Activated CD4-positive, alpha-beta T cell treated with anti-CD3 and anti-CD28 coated beads, Interleukin-2, amount 10 ng/mL, durations not matched to agents 7 days and 5 days (primary cell): ENCODE measurements at regions not wholly inside any gene's neighbourhood (a gene's known extent, or its start where the extent isn't known, plus 50 kb on each side); places are given as distances from the start of the nearest gene placed in this dataset.

Experiments
- CTCF ChIA-PET: fragments of 350-600 bp; sonication (Branson Sonifier 250); formaldehyde crosslinking; loops from one replicate; lab custom pipeline; 2021; ENCODE audit warnings: antibody characterized with exemption; lab: Charles Lee
- POLR2A ChIA-PET: fragments of 350-600 bp; sonication (Branson Sonifier 250); formaldehyde crosslinking; loops from one replicate; lab custom pipeline; 2021; ENCODE audit warnings: antibody characterized with exemption; lab: Charles Lee
- DNase-seq: peaks from one replicate; pipeline ENCODE4 v3.0.0-alpha.2; 2020
- H3K27ac Mint-ChIP-seq: one replicate; pipeline ENCODE4 v1.8.0; 2021; ENCODE audit warnings: mild to moderate bottlenecking, moderate library complexity, mixed read lengths
- H3K27me3 Mint-ChIP-seq: one replicate; pipeline ENCODE4 v1.8.0; 2021; ENCODE audit warnings: mixed read lengths
- H3K36me3 Mint-ChIP-seq: one replicate; pipeline ENCODE4 v1.8.0; 2021; ENCODE audit warnings: low read depth, mixed read lengths
- H3K4me1 Mint-ChIP-seq: one replicate; pipeline ENCODE4 v1.8.0; 2021; ENCODE audit warnings: mixed read lengths
- H3K4me3 Mint-ChIP-seq: one replicate; pipeline ENCODE4 v1.8.0; 2021; ENCODE audit warnings: mild to moderate bottlenecking, moderate library complexity, mixed read lengths
- H3K9me3 Mint-ChIP-seq: one replicate; pipeline ENCODE4 v1.8.0; 2021; ENCODE audit warnings: mixed read lengths

DNA sequence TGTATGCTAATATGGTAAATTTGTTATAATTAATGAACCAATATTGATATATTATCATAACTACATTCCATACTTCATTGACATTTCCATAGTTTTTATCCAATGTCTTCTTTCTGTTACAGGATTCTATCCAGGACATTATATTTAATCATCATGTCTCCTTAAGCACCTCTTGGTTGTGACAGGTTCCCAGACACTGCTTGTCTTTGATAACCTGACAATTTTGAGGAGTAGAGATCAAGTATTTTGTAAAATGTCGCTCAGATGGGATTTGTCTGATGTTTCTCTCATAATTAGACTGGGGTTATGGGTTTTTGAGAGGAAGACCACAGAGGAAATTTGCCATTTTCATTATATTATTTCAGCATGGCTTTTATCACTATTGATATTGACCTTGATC is 317.4 kb downstream of the PLOD2 start:
- H3K27me3 Mint-ChIP-seq, result no peaks in the 10 kb centered on the region
- ChIA-PET CTCF (interaction anchor here (0.9 kb wide), 1 partner anchor 10 kb away, joined by 3 read pairs; no protein-coding TSS in a partner anchor), POLR2A (no interaction called here)
- H3K27ac Mint-ChIP-seq, result no peak overlapping the region
- no peak for DNase-seq
- H3K36me3 Mint-ChIP-seq, result no peaks in the 10 kb centered on the region
- H3K4me3 Mint-ChIP-seq, result no peak overlapping the region
- H3K4me1 Mint-ChIP-seq, result no peaks in the 10 kb centered on the region
- no peaks in the 10 kb centered on the region for H3K9me3 Mint-ChIP-seq

DNA sequence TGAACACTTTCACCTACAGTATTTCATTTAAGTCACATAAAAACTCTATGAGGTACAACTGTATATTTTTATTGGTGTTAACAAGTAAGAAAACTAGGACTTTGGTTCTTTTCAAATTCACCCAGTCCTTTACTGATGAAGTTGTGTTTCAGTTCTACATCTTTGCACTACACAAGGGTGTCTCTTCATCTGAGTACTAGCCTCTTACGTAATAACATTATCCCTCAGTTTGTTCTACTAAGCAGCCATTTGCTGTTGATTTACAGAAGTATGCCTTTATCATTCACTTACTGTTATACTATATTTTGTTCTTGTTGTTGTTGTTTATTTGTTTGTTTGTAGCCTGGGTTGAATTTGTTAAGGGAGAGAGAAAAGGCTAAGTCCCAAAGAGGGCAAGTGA is 311.9 kb downstream of the PLOD2 start:
- H3K27me3 Mint-ChIP-seq, result no peaks in the 10 kb centered on the region

DNA sequence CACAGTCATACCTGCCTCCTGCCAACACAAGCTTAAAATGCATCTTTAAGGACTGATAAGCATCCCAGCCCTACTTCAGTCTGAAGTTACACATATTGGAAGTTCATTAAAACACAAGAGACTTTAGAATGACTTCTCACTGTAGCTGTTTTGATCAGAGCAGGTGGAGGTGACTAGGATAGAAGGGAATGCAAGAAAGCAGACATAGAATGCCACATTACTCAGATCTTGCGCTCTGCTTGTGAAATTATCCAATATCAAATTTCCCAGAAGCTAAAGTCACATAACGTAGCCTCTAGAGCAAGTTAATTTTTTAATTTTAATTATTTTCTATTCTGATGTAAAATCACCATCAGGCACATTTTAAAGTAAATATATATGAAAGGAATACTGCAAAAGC is 306.5 kb downstream of the PLOD2 start:
- Mint-ChIP-seq H3K4me1 (no peaks in the 10 kb centered on the region), H3K4me3 (no peak overlapping the region), H3K27me3 (no peaks in the 10 kb centered on the region), H3K27ac (no peak overlapping the region), H3K36me3 (no peaks in the 10 kb centered on the region), H3K9me3 (peaks cover 3% of the 10 kb centered on the region)
- ChIA-PET POLR2A (no interaction called here), CTCF (interaction anchor here (1.0 kb wide), 1 partner anchor 11 kb away, joined by 3 read pairs; no protein-coding TSS in a partner anchor)
- DNase-seq, result no peak

More for the DNA sequence above, 311.9 kb downstream of the PLOD2 start:
- Mint-ChIP-seq H3K4me3 (no peak overlapping the region), H3K36me3 (no peaks in the 10 kb centered on the region), H3K27ac (no peak overlapping the region), H3K9me3 (no peaks in the 10 kb centered on the region), H3K4me1 (no peaks in the 10 kb centered on the region)
- POLR2A ChIA-PET, result no interaction called here
- CTCF ChIA-PET, result no interaction called here
- DNase-seq, result no peak

DNA sequence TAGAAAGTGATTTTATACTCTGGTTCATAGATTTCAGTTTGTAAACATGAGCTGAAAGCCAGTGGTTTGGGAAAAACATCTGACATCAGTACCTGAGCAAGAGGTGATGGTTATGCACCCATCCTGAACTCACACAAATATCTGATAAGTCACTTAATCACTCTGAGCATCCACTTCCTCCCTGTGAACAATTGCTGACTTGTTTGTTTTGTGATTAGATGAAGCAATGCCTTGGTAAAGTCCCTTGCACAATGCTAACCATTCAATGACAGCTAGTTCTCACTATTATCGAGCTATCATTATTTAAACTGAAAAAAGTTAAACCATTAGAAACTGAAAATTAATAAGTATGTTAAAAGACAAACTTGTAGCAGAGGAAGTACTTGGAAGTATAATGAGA is 303.0 kb downstream of the PLOD2 start:
- Mint-ChIP-seq H3K27ac (no peak overlapping the region), H3K4me1 (no peaks in the 10 kb centered on the region), H3K4me3 (no peak overlapping the region), H3K27me3 (no peaks in the 10 kb centered on the region), H3K9me3 (peaks cover 3% of the 10 kb centered on the region), H3K36me3 (no peaks in the 10 kb centered on the region)
- ChIA-PET POLR2A (no interaction called here), CTCF (no interaction called here)
- DNase-seq, result no peak

- Mint-ChIP-seq H3K4me1 (no peaks in the 10 kb centered on the region), H3K4me3 (no peak overlapping the region), H3K36me3 (no peaks in the 10 kb centered on the region), H3K27me3 (no peaks in the 10 kb centered on the region), H3K9me3 (no peaks in the 10 kb centered on the region), H3K27ac (no peak overlapping the region)
- ChIA-PET POLR2A (no interaction called here), CTCF (no interaction called here)
- no peak for DNase-seq
Observed at GRCh38 chr3:145864336-145864735, 296.6 kb downstream of the PLOD2 start.

DNA sequence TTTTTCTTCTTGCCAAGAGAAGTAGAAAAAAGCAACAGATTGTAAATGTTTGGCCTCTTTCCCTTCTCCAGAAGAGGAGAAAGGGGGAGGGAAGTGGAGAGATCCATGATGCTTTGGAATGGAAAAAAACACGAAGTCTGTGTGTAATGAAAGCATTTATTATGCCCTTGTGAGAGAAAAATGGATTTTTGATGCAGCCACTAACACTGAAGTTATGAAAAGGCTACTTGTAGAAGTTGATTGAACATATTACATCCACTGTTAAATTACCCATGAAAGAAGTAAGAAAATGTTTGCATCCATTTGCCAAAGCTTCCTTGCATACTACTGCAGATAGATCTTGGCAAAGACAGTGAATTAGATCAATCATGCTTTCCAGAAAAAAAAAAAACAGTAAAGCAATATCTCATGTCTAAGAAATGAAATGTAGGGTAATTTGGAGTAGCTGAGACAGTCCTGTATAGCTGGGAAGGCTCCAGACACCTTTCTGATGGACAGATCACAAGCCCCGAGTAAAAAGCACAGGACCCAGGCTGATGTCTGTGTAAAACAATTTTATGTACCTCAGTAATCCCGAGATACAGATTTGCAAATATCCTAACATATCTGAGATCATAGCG is 295.5 kb downstream of the PLOD2 start:
- no peaks in the 10 kb centered on the region for H3K36me3 Mint-ChIP-seq
- POLR2A ChIA-PET, result no interaction called here
- H3K4me1 Mint-ChIP-seq, result no peaks in the 10 kb centered on the region
- no peak for DNase-seq
- no peak overlapping the region for H3K4me3 Mint-ChIP-seq
- H3K27ac Mint-ChIP-seq, result no peak overlapping the region
- CTCF ChIA-PET, result no interaction called here
- H3K27me3 Mint-ChIP-seq, result no peaks in the 10 kb centered on the region
- H3K9me3 Mint-ChIP-seq, result no peaks in the 10 kb centered on the region

DNA sequence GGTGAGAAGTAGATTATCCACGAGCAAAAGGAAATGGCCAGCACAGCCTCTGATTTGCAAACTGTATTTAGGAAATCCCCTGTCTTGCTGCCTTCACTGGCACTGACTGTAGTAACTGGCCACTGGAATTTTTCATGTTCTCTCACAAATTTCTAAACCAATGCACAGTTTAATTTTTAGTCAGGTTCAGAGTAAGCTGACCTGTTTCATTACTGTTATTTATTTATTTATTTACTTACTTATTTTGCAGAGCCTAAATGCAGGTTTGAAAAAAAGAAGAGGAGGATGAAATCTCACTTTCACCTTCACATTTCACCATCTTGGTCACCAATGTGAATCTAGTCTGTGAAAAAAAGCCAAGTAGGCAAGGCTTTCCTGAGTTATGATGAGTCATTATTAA is 291.0 kb downstream of the PLOD2 start:
- H3K4me3 Mint-ChIP-seq, result no peak overlapping the region

DNA sequence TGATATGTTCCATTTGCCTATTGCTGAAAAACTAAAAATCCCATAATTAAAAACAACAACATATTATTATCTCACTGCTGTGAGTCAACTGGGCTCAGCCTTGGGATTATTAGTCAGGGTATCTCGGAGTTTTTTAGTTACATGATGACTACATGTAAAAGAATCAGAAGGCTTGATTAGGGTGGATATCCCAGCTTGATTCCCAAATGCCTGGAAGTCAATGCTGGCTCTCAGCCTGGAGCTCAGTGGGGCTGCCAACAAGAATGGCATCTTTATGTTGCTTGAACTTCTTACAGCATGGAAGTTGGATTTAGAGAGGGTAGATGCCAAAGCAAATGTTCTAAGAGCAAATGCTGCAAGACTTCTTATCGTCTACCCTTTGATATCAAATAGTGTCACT is 278.5 kb downstream of the PLOD2 start:
- Mint-ChIP-seq H3K4me3 (no peak overlapping the region), H3K27ac (no peak overlapping the region), H3K4me1 (no peaks in the 10 kb centered on the region), H3K27me3 (no peaks in the 10 kb centered on the region), H3K9me3 (peaks cover 3% of the 10 kb centered on the region), H3K36me3 (no peaks in the 10 kb centered on the region)
- POLR2A ChIA-PET, result no interaction called here
- CTCF ChIA-PET, result no interaction called here
- DNase-seq, result no peak

More for the DNA sequence above, 291.0 kb downstream of the PLOD2 start:
- H3K27ac Mint-ChIP-seq, result no peak overlapping the region
- H3K36me3 Mint-ChIP-seq, result no peaks in the 10 kb centered on the region
- H3K27me3 Mint-ChIP-seq, result no peaks in the 10 kb centered on the region
- DNase-seq, result no peak
- CTCF ChIA-PET, result no interaction called here
- H3K9me3 Mint-ChIP-seq, result peaks cover 2% of the 10 kb centered on the region
- POLR2A ChIA-PET, result no interaction called here
- H3K4me1 Mint-ChIP-seq, result no peaks in the 10 kb centered on the region

GRCh38 chr3:145889730-145890129 is 271.3 kb downstream of the PLOD2 start:
- Mint-ChIP-seq H3K27me3 (no peaks in the 10 kb centered on the region), H3K9me3 (no peaks in the 10 kb centered on the region), H3K4me3 (no peak overlapping the region), H3K27ac (no peak overlapping the region), H3K4me1 (no peaks in the 10 kb centered on the region), H3K36me3 (no peaks in the 10 kb centered on the region)
- no peak for DNase-seq
- CTCF ChIA-PET, result no interaction called here
- POLR2A ChIA-PET, result no interaction called here

GRCh38 chr3:145892869-145893268 is 268.1 kb downstream of the PLOD2 start:
- no peaks in the 10 kb centered on the region for H3K36me3 Mint-ChIP-seq
- H3K4me1 Mint-ChIP-seq, result no peaks in the 10 kb centered on the region
- CTCF ChIA-PET, result no interaction called here

DNA sequence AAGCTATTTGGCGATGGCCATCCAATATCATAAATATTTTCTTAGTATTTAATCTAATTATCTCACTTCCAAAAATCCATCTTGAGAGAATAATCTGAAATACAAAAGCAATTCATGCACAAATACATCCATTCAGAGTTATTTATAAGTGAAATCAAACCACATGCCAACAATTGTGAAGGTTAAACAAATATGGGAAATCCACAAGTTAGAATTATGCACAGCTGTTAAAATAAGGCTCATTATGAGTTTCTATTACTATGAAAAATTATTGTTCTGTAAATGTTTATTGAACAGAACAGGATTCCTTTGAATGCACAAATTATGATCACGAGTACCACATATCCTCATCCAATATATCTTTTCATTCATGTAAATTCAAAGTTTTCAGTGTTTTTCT is 267.7 kb downstream of the PLOD2 start:
- no peaks in the 10 kb centered on the region for H3K9me3 Mint-ChIP-seq
- POLR2A ChIA-PET, result no interaction called here
- CTCF ChIA-PET, result no interaction called here
- DNase-seq, result no peak
- no peaks in the 10 kb centered on the region for H3K27me3 Mint-ChIP-seq
- H3K4me1 Mint-ChIP-seq, result no peaks in the 10 kb centered on the region
- no peaks in the 10 kb centered on the region for H3K36me3 Mint-ChIP-seq
- no peak overlapping the region for H3K4me3 Mint-ChIP-seq
- H3K27ac Mint-ChIP-seq, result no peak overlapping the region

More at GRCh38 chr3:145892869-145893268, 268.1 kb downstream of the PLOD2 start:
- DNase-seq, result no peak
- Mint-ChIP-seq H3K9me3 (no peaks in the 10 kb centered on the region), H3K27me3 (no peaks in the 10 kb centered on the region), H3K27ac (no peak overlapping the region), H3K4me3 (no peak overlapping the region)
- POLR2A ChIA-PET, result no interaction called here

DNA sequence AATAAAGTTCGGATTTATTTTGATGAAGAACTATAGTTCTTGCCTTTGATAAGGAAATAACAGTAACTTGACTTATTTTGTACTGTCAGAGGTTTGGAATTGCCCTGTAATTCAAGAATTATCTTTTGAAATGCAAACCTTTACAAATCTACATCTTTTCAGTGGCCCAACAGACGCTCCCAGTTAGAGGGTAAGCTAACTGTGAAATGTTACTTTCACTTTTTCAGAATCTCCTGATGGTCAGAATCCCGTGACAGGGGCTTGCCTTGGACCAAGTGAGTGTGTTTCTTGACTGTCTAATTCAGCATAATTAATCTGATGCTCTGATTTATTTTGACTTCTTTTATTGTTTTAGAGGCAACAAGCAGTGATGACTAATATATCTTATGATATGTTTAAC is 262.5 kb downstream of the PLOD2 start:
- Mint-ChIP-seq H3K27me3 (no peaks in the 10 kb centered on the region), H3K4me1 (no peaks in the 10 kb centered on the region), H3K27ac (no peak overlapping the region), H3K36me3 (no peaks in the 10 kb centered on the region), H3K9me3 (no peaks in the 10 kb centered on the region), H3K4me3 (no peak overlapping the region)
- no peak for DNase-seq
- CTCF ChIA-PET, result no interaction called here
- POLR2A ChIA-PET, result no interaction called here

DNA sequence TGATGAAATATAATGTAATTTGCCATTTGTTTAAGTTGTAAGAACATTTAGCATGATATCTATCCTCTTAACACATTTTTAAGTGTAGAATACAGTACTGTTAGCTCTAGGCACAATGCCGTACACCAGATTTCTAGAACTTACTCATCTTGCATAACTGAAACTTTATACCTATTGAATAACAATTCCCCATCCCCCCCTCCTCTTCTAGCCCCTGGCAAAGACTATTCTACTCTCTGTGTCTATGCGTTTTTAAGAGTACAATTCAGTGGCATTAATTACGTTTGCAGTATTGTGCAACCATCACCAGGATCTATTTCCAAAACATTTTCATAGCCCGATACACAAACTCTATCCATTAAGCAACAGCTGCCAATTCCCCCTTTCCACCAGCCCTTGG is 261.7 kb downstream of the PLOD2 start:
- Mint-ChIP-seq H3K4me1 (no peaks in the 10 kb centered on the region), H3K4me3 (no peak overlapping the region), H3K36me3 (no peaks in the 10 kb centered on the region), H3K27ac (no peak overlapping the region), H3K9me3 (no peaks in the 10 kb centered on the region), H3K27me3 (no peaks in the 10 kb centered on the region)
- ChIA-PET POLR2A (no interaction called here), CTCF (no interaction called here)
- DNase-seq, result no peak
